RCC 7860 (cell line): ENCODE measurements at regions not wholly inside any gene's neighbourhood (a gene's known extent, or its start where the extent isn't known, plus 50 kb on each side); places are given as distances from the start of the nearest gene placed in this dataset.
A peak's percentile ranks its signal among the peaks of the same experiment; 100 is the strongest.

Experiments
- DNase-seq: peaks from one replicate; pipeline ENCODE4 v3.0.0-alpha.2; 2015; ENCODE audit warnings: low spot score
- FAIRE-seq: peaks from 2 replicates; lab custom pipeline; 2012; peaks lifted over from hg19 to GRCh38; lab: Jason Lieb, UNC

DNA sequence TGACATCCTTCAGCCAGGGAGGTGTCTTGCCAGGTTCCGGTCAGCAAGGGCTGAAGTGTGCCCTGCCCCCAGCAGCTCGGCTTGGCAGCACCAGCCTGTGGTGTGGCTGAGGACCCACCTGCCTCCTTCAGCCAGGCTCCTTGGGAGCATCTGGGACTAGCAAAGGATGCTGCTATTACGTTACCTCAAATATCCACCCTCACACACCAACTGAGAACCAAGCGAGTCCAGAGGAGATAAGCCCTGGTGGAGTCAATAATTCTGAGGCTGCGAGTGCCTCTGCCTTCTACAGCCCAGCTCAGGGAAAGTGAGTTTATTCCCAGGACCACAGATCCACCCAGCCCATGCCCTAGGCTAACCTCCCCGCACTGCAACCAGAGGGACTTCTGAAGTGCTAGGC, 57.1 kb upstream of the FSTL4 start:
- DNase-seq = no peak
- no peak for FAIRE-seq

GRCh38 chr5:133668458-133668857, 56.1 kb upstream of the FSTL4 start:
- FAIRE-seq = no peak

GRCh38 chr5:133667217-133667616, 54.9 kb upstream of the FSTL4 start:
- no peak for FAIRE-seq

More at GRCh38 chr5:133668458-133668857, 56.1 kb upstream of the FSTL4 start:
- no peak for DNase-seq

GRCh38 chr5:133665571-133665970, 53.2 kb upstream of the FSTL4 start:
- DNase-seq (no peak), FAIRE-seq (no peak)

More at GRCh38 chr5:133667217-133667616, 54.9 kb upstream of the FSTL4 start:
- DNase-seq = no peak

- no peak for FAIRE-seq
- peak; percentile 70 for DNase-seq
Observed at GRCh38 chr5:133664422-133664821, 52.1 kb upstream of the FSTL4 start.

- no peak for DNase-seq
Observed at GRCh38 chr5:133663397-133664054, 51.2 kb upstream of the FSTL4 start.

GRCh38 chr5:133662578-133662977, 50.2 kb upstream of the FSTL4 start:
- no peak for FAIRE-seq

More at GRCh38 chr5:133663397-133664054, 51.2 kb upstream of the FSTL4 start:
- no peak for FAIRE-seq

More at GRCh38 chr5:133662578-133662977, 50.2 kb upstream of the FSTL4 start:
- DNase-seq = no peak
